Gastrocnemius medialis (tissue), 4 donors: ENCODE measurements at regions not wholly inside any gene's neighbourhood (a gene's known extent, or its start where the extent isn't known, plus 50 kb on each side); places are given as distances from the start of the nearest gene placed in this dataset.
"Not testable (repeated sequence)": the region's sequence is repeated elsewhere in the genome, so short reads cannot be mapped to it uniquely, and the experiment has no call there.

Experiments used
- ATAC-seq, 2 donors: fragments of 150-250 bp; one replicate each; pipeline ENCODE4 v1.9.1; 2016
- DNase-seq, 2 donors: peaks; one replicate each; pipeline ENCODE4 v3.0.0-alpha.2; 2019
- H3K27ac ChIP-seq, 4 donors: fragments of 200-600 bp; sonication (generic); 1 replicate in 1 of 4; 2 replicates in 3 of 4; pipeline ENCODE4 v1.5.1; 2016 to 2018; ENCODE audit warnings: mild to moderate bottlenecking in 2 of 4, moderate library complexity in 1 of 4
- H3K27me3 ChIP-seq, 3 donors: fragments of 200-600 bp; sonication (generic) in 2 of 3; 1 replicate in 1 of 3; 2 replicates in 2 of 3; pipeline versions ENCODE4 v1.5.1 to v1.6.0; 2016 to 2019; ENCODE audit warnings: mild to moderate bottlenecking in 1 of 3, moderate library complexity in 1 of 3
- H3K36me3 ChIP-seq, 2 donors: fragments of 200-600 bp; sonication (generic) in 1 of 2; one replicate each; pipeline ENCODE4 v1.5.1; 2017 to 2018
- H3K4me1 ChIP-seq, 2 donors: fragments of 200-600 bp; sonication (generic) in 1 of 2; one replicate each; pipeline ENCODE4 v1.5.1; 2016 to 2017; ENCODE audit warnings: mild to moderate bottlenecking in 2 of 2
- H3K4me3 ChIP-seq, 4 donors: fragments of 200-600 bp; sonication (generic) in 3 of 4; 1 replicate in 1 of 4; 2 replicates in 3 of 4; pipeline ENCODE4 v1.5.1; 2016 to 2019; ENCODE audit warnings: mild to moderate bottlenecking in 2 of 4
- H3K9me3 ChIP-seq, 3 donors: fragments of 200-600 bp; sonication (generic) in 2 of 3; 1 replicate in 1 of 3; 2 replicates in 2 of 3; pipeline ENCODE4 v1.5.1; 2016 to 2019
- POLR2A ChIP-seq, 2 donors: fragments of 450-650 bp; IDR thresholded peaks; one replicate each; pipeline ENCODE4 v1.6.1; 2017; ENCODE audit warnings: antibody characterized with exemption in 2 of 2, mild to moderate bottlenecking in 2 of 2, moderate library complexity in 2 of 2
- in situ Hi-C, 4 donors: fragments of 200-750 bp; cut with MboI; loops; one replicate each; pipeline versions ENCODE4 v1.15.0 to v1.8.0; 2017; ENCODE audit warnings: low sequenced_read_pairs in 4 of 4
- intact Hi-C: fragments of 100-400 bp; cut with DNase I; formaldehyde crosslinking; loops from one replicate; pipeline ENCODE4 v1.15.1; 2023; ENCODE audit warnings: low total_unique reads
- TF ChIP-seq, protein P1 (sequence below), 5 experiments: fragments of 450-650 bp in 3 of 5; fragments of 200-600 bp in 2 of 5; sonication (generic) in 2 of 5; IDR thresholded peaks in 4 of 5; conservative IDR thresholded peaks in 1 of 5; 1 replicate in 4 of 5; 2 replicates in 1 of 5; pipeline ENCODE4 v1.5.1; 2016 to 2019; ENCODE audit warnings: antibody characterized with exemption in 5 of 5, mild to moderate bottlenecking in 3 of 5, moderate library complexity in 3 of 5

GRCh38 chr6:119673741-119674140 is 324.2 kb upstream of the MAN1A1 start:
- no peaks in the 10 kb centered on the region for H3K36me3 ChIP-seq
- no peaks in the 10 kb centered on the region for H3K4me1 ChIP-seq
- DNase-seq (no peak), ATAC-seq (no peak)
- H3K9me3 ChIP-seq = no peaks in the 10 kb centered on the region
- H3K27ac ChIP-seq = no peak overlapping the region
- intact Hi-C loops (no loop called here), in situ Hi-C loops (no loop called here)
- no peaks in the 10 kb centered on the region for H3K27me3 ChIP-seq
- no peak overlapping the region for H3K4me3 ChIP-seq
- TF ChIP-seq, protein P1, sequence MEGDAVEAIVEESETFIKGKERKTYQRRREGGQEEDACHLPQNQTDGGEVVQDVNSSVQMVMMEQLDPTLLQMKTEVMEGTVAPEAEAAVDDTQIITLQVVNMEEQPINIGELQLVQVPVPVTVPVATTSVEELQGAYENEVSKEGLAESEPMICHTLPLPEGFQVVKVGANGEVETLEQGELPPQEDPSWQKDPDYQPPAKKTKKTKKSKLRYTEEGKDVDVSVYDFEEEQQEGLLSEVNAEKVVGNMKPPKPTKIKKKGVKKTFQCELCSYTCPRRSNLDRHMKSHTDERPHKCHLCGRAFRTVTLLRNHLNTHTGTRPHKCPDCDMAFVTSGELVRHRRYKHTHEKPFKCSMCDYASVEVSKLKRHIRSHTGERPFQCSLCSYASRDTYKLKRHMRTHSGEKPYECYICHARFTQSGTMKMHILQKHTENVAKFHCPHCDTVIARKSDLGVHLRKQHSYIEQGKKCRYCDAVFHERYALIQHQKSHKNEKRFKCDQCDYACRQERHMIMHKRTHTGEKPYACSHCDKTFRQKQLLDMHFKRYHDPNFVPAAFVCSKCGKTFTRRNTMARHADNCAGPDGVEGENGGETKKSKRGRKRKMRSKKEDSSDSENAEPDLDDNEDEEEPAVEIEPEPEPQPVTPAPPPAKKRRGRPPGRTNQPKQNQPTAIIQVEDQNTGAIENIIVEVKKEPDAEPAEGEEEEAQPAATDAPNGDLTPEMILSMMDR (IDR thresholded peaks at IDR 0.05 in 4 of 5, conservative IDR thresholded peaks at IDR 0.05 in 1 of 5) = no peak
- no peak for TF ChIP-seq POLR2A (IDR thresholded peaks at IDR 0.05)

DNA sequence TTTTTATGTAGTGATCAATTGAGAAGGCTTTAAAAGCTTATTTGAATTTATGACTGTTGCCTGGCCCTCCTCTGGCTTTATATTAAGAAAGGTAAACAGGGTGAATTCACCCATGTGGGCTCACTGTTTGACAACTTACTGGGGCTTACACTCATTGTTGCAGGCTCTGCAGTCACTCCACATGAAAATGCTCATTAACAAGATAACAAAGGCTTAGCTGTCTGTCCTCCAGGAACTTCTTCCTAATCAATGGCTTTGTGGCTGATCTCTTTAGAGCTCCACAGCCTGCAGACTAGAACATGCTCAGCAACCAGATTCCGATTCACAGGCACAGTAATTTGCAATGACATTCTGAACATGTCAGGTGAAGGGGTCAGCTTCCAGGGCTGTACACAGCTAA is 323.2 kb upstream of the MAN1A1 start:
- H3K9me3 ChIP-seq = no peaks in the 10 kb centered on the region
- no peak overlapping the region for H3K4me3 ChIP-seq
- DNase-seq (no peak), ATAC-seq (no peak)
- intact Hi-C loops = no loop called here
- in situ Hi-C loops = no loop called here
- no peaks in the 10 kb centered on the region for H3K27me3 ChIP-seq
- no peaks in the 10 kb centered on the region for H3K4me1 ChIP-seq
- H3K27ac ChIP-seq = no peak overlapping the region
- TF ChIP-seq, protein P1 (IDR thresholded peaks at IDR 0.05 in 4 of 5, conservative IDR thresholded peaks at IDR 0.05 in 1 of 5) = no peak
- TF ChIP-seq POLR2A (IDR thresholded peaks at IDR 0.05) = no peak
- no peaks in the 10 kb centered on the region for H3K36me3 ChIP-seq

DNA sequence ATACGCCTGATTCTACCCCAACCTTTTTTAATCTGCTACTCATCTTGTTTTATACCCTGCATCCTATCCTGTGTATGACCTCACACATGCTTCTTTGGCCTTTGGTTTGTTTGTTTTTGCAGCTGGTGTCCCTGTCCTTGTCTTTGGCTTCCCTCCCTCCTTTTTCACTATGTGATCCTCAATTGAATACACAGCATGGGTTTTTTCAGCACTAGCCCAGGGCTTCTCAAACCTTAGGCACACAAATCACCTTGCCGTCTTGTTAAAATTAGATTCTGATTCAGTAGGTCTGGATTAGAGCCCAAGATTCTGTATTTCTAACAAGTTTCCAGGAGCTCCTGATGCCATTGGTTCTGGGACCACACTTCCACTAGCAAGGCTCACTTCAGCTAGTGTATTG is 321.5 kb upstream of the MAN1A1 start:
- Histone ChIP-seq H3K9me3 (no peaks in the 10 kb centered on the region), H3K4me1 (no peaks in the 10 kb centered on the region), H3K27me3 (no peaks in the 10 kb centered on the region), H3K27ac (no peak overlapping the region), H3K36me3 (no peaks in the 10 kb centered on the region), H3K4me3 (no peak overlapping the region)
- in situ Hi-C loops (no loop called here), intact Hi-C loops (no loop called here)
- TF ChIP-seq, protein P1 (IDR thresholded peaks at IDR 0.05 in 4 of 5, conservative IDR thresholded peaks at IDR 0.05 in 1 of 5) = no peak
- TF ChIP-seq POLR2A (IDR thresholded peaks at IDR 0.05) = no peak
- ATAC-seq (no peak), DNase-seq (no peak)

DNA sequence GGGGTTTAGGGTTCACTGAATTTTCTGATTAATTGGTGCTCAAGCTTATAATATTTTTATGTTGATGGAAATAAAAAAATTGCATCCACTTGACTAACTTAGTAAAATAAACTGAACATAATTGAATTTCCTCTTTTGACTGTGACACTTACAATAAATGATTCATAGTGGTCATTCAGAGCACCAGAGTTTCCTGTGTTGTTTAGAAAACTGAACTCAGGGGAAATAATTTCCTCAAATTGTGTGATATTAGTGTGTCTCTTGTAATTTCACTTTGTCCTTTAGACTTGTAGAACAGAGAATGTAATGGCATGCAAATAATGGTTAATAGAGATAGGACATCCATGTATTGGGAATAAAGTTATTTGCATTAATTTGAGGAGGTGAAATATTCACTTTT is 319.7 kb upstream of the MAN1A1 start:
- intact Hi-C loops (no loop called here), in situ Hi-C loops (no loop called here)
- no peaks in the 10 kb centered on the region for H3K36me3 ChIP-seq
- H3K9me3 ChIP-seq = no peaks in the 10 kb centered on the region
- H3K4me3 ChIP-seq = no peak overlapping the region
- DNase-seq (no peak), ATAC-seq (no peak)
- no peak overlapping the region for H3K27ac ChIP-seq
- TF ChIP-seq POLR2A (IDR thresholded peaks at IDR 0.05) = no peak
- TF ChIP-seq, protein P1 (IDR thresholded peaks at IDR 0.05 in 4 of 5, conservative IDR thresholded peaks at IDR 0.05 in 1 of 5) = no peak
- H3K4me1 ChIP-seq = no peaks in the 10 kb centered on the region
- H3K27me3 ChIP-seq = no peaks in the 10 kb centered on the region

GRCh38 chr6:119665432-119665831 is 315.9 kb upstream of the MAN1A1 start:
- H3K36me3 ChIP-seq, in situ Hi-C loops, H3K27me3 ChIP-seq, ATAC-seq, H3K9me3 ChIP-seq, H3K27ac ChIP-seq, H3K4me1 ChIP-seq, H3K4me3 ChIP-seq, DNase-seq, intact Hi-C loops: not testable (repeated sequence)
